GM12874 (cell line): ENCODE measurements at regions not wholly inside any gene's neighbourhood (a gene's known extent, or its start where the extent isn't known, plus 50 kb on each side); places are given as distances from the start of the nearest gene placed in this dataset.

Experiments used
- CTCF ChIP-seq: IDR thresholded peaks from 2 replicates; pipeline ENCODE4 v1.5.1; 2011; ENCODE audit warnings: low read depth, mild to moderate bottlenecking, control low read depth, low read length, moderate library complexity; ENCODE audit not compliant: insufficient read depth

- TF ChIP-seq CTCF, result no peak
Measured at GRCh38 chr1:189530162-189530561, 947.5 kb downstream of the BRINP3 start.

- TF ChIP-seq CTCF, result no peak
Measured at GRCh38 chr1:189538271-189538670, 939.4 kb downstream of the BRINP3 start.

- TF ChIP-seq CTCF, result no peak
Measured at GRCh38 chr1:189550498-189550897, 927.2 kb downstream of the BRINP3 start.

GRCh38 chr1:189563784-189564183 lies 913.9 kb downstream of the BRINP3 start:
- TF ChIP-seq CTCF, result no peak

GRCh38 chr1:189567890-189568289 lies 909.8 kb downstream of the BRINP3 start:
- TF ChIP-seq CTCF, result no peak

GRCh38 chr1:189596197-189596596 lies 881.5 kb downstream of the BRINP3 start:
- no peak for TF ChIP-seq CTCF

- no peak for TF ChIP-seq CTCF
Measured at GRCh38 chr1:189597083-189597482, 880.6 kb downstream of the BRINP3 start.

GRCh38 chr1:189605226-189605625 lies 872.4 kb downstream of the BRINP3 start:
- no peak for TF ChIP-seq CTCF
